ENCODE measurements at regions not wholly inside any gene's neighbourhood (a gene's known extent, or its start where the extent isn't known, plus 50 kb on each side); places are given as distances from the start of the nearest gene placed in this dataset.
"Not testable (repeated sequence)": the region's sequence is repeated elsewhere in the genome, so short reads cannot be mapped to it uniquely, and the experiment has no call there.

GRCh38 chr4:63269156-63269555 lies 1140.1 kb downstream of the TECRL start:
- DNase-seq (ENCODE audit: low spot score), result no peak

- no peak for DNase-seq (ENCODE audit: low spot score)
Measured at GRCh38 chr4:63233671-63234070, 1175.6 kb downstream of the TECRL start.

GRCh38 chr4:63232058-63232457 lies 1177.2 kb downstream of the TECRL start:
- no peak for DNase-seq (ENCODE audit: low spot score)

- DNase-seq (ENCODE audit: low spot score), result no peak
Measured at GRCh38 chr4:63226229-63226628, 1183.0 kb downstream of the TECRL start.

- DNase-seq (ENCODE audit: low spot score), result no peak
Measured at GRCh38 chr4:63222466-63222865, 1186.8 kb downstream of the TECRL start.

- DNase-seq (ENCODE audit: low spot score), result no peak
Measured at GRCh38 chr4:63221477-63221876, 1187.8 kb downstream of the TECRL start.

- no peak for DNase-seq (ENCODE audit: low spot score)
Measured at GRCh38 chr4:63218856-63219255, 1190.4 kb downstream of the TECRL start.

GRCh38 chr4:63214076-63214475 lies 1195.2 kb downstream of the TECRL start:
- no peak for DNase-seq (ENCODE audit: low spot score)

GRCh38 chr4:63211776-63212479 lies 1197.3 kb downstream of the TECRL start:
- no peak for DNase-seq (ENCODE audit: low spot score)

- DNase-seq (ENCODE audit: low spot score), result no peak
Measured at GRCh38 chr4:63211375-63211774, 1197.9 kb downstream of the TECRL start.

GRCh38 chr4:63193029-63193428 lies 1216.2 kb downstream of the TECRL start:
- DNase-seq (ENCODE audit: low spot score), result not testable (repeated sequence)

- DNase-seq (ENCODE audit: low spot score), result no peak
Measured at GRCh38 chr4:63171341-63171740, 1237.9 kb downstream of the TECRL start.

GRCh38 chr4:63170923-63171322 lies 1238.3 kb downstream of the TECRL start:
- DNase-seq (ENCODE audit: low spot score), result no peak

GRCh38 chr4:63169836-63170235 lies 1239.4 kb downstream of the TECRL start:
- no peak for DNase-seq (ENCODE audit: low spot score)

GRCh38 chr4:63155561-63155960 lies 1253.7 kb downstream of the TECRL start:
- no peak for DNase-seq (ENCODE audit: low spot score)

GRCh38 chr4:63123441-63123840 lies 1285.8 kb downstream of the TECRL start:
- no peak for DNase-seq (ENCODE audit: low spot score)

- no peak for DNase-seq (ENCODE audit: low spot score)
Measured at GRCh38 chr4:63122955-63123354, 1286.3 kb downstream of the TECRL start.

GRCh38 chr4:63106600-63106999 lies 1302.7 kb downstream of the TECRL start:
- no peak for DNase-seq (ENCODE audit: low spot score)

GRCh38 chr4:63105839-63106238 lies 1303.4 kb downstream of the TECRL start:
- no peak for DNase-seq (ENCODE audit: low spot score)

GRCh38 chr4:63090641-63091040 lies 1318.6 kb downstream of the TECRL start:
- no peak for DNase-seq (ENCODE audit: low spot score)

GRCh38 chr4:63085091-63085490 lies 1324.2 kb downstream of the TECRL start:
- DNase-seq (ENCODE audit: low spot score), result no peak

GRCh38 chr4:63080934-63081333 lies 1328.3 kb downstream of the TECRL start:
- no peak for DNase-seq (ENCODE audit: low spot score)

GRCh38 chr4:63063760-63064159 lies 1345.5 kb downstream of the TECRL start:
- DNase-seq (ENCODE audit: low spot score), result no peak

GRCh38 chr4:63062891-63063290 lies 1346.4 kb downstream of the TECRL start:
- not testable (repeated sequence) for DNase-seq (ENCODE audit: low spot score)

Data from cerebellar cortex (tissue), 1 donor.